Activated T-cell treated with anti-CD3 and anti-CD28 coated beads, Interleukin-2, amount 50 U/mL, for 1 hour (primary cell): ENCODE measurements at regions not wholly inside any gene's neighbourhood (a gene's known extent, or its start where the extent isn't known, plus 50 kb on each side); places are given as distances from the start of the nearest gene placed in this dataset.

ENCODE experiments used
- DNase-seq: peaks from one replicate; pipeline ENCODE4 v3.0.0-alpha.2; 2020

GRCh38 chr13:85278851-85279250 is 520.4 kb downstream of the SLITRK6 start:
- DNase-seq = no peak

- DNase-seq = no peak
These were observed 521.5 kb downstream of the SLITRK6 start for GRCh38 chr13:85277748-85278147.

- DNase-seq = no peak
These were observed 532.4 kb downstream of the SLITRK6 start for GRCh38 chr13:85266771-85267170.

GRCh38 chr13:85266331-85266730 is 532.9 kb downstream of the SLITRK6 start:
- no peak for DNase-seq

GRCh38 chr13:85265296-85265695 is 533.9 kb downstream of the SLITRK6 start:
- no peak for DNase-seq

GRCh38 chr13:85262499-85262898 is 536.7 kb downstream of the SLITRK6 start:
- DNase-seq = no peak

GRCh38 chr13:85261757-85262346 is 537.4 kb downstream of the SLITRK6 start:
- DNase-seq = no peak

GRCh38 chr13:85260896-85261295 is 538.3 kb downstream of the SLITRK6 start:
- DNase-seq = no peak

- no peak for DNase-seq
These were observed 543.2 kb downstream of the SLITRK6 start for GRCh38 chr13:85255978-85256377.

- no peak for DNase-seq
These were observed 544.6 kb downstream of the SLITRK6 start for GRCh38 chr13:85254641-85255040.

GRCh38 chr13:85249151-85249550 is 550.1 kb downstream of the SLITRK6 start:
- DNase-seq = no peak

- DNase-seq = no peak
These were observed 551.4 kb downstream of the SLITRK6 start for GRCh38 chr13:85247780-85248179.

GRCh38 chr13:85243831-85244230 is 555.4 kb downstream of the SLITRK6 start:
- DNase-seq = no peak

- no peak for DNase-seq
These were observed 558.2 kb downstream of the SLITRK6 start for GRCh38 chr13:85241060-85241459.

GRCh38 chr13:85236413-85236812 is 562.8 kb downstream of the SLITRK6 start:
- no peak for DNase-seq

- no peak for DNase-seq
These were observed 568.5 kb downstream of the SLITRK6 start for GRCh38 chr13:85230691-85231093.

GRCh38 chr13:85228692-85229091 is 570.5 kb downstream of the SLITRK6 start:
- DNase-seq = no peak

- DNase-seq = no peak
These were observed 575.1 kb downstream of the SLITRK6 start for GRCh38 chr13:85223883-85224656.

GRCh38 chr13:85216576-85216975 is 582.6 kb downstream of the SLITRK6 start:
- no peak for DNase-seq

- no peak for DNase-seq
These were observed 586.5 kb downstream of the SLITRK6 start for GRCh38 chr13:85212692-85213091.

GRCh38 chr13:85204668-85205344 is 594.4 kb downstream of the SLITRK6 start:
- no peak for DNase-seq

GRCh38 chr13:85197431-85197830 is 601.8 kb downstream of the SLITRK6 start:
- DNase-seq = no peak

GRCh38 chr13:85194482-85194881 is 604.7 kb downstream of the SLITRK6 start:
- DNase-seq = no peak
